Activated CD8-positive, alpha-beta T cell treated with anti-CD3 and anti-CD28 coated beads for 36 hours (primary cell): ENCODE measurements at regions not wholly inside any gene's neighbourhood (a gene's known extent, or its start where the extent isn't known, plus 50 kb on each side); places are given as distances from the start of the nearest gene placed in this dataset.

ENCODE experiments used
- ATAC-seq: fragments of 200-7000 bp; cut with Tn5 transposase; one replicate; pipeline ENCODE4 v1.10.0; 2021; ENCODE audit warnings: mild to moderate bottlenecking, moderate library complexity
- CTCF ChIA-PET: fragments of 350-600 bp; sonication (Branson Sonifier 250); formaldehyde crosslinking; loops from one replicate; lab custom pipeline; 2021; ENCODE audit warnings: antibody characterized with exemption; lab: Charles Lee
- POLR2A ChIA-PET: fragments of 350-600 bp; sonication (Branson Sonifier 250); formaldehyde crosslinking; loops from one replicate; lab custom pipeline; 2021; ENCODE audit warnings: antibody characterized with exemption; lab: Charles Lee
- DNase-seq: peaks from one replicate; pipeline ENCODE4 v3.0.0-alpha.2; 2020
- H3K27ac Mint-ChIP-seq: one replicate; pipeline ENCODE4 v1.8.0; 2021; ENCODE audit warnings: mild to moderate bottlenecking, mixed read lengths
- H3K27me3 Mint-ChIP-seq: one replicate; pipeline ENCODE4 v1.8.0; 2021; ENCODE audit warnings: mixed read lengths
- H3K36me3 Mint-ChIP-seq: one replicate; pipeline ENCODE4 v1.8.0; 2021; ENCODE audit warnings: low read depth, mixed read lengths
- H3K4me1 Mint-ChIP-seq: one replicate; pipeline ENCODE4 v1.8.0; 2021; ENCODE audit warnings: low read depth, mixed read lengths
- H3K4me3 Mint-ChIP-seq: one replicate; pipeline ENCODE4 v1.8.0; 2021; ENCODE audit warnings: mild to moderate bottlenecking, moderate library complexity, mixed read lengths
- H3K9me3 Mint-ChIP-seq: one replicate; pipeline ENCODE4 v1.8.0; 2021; ENCODE audit warnings: mixed read lengths
- CTCF ChIP-seq: fragments of 200-600 bp; IDR thresholded peaks from one replicate; pipeline ENCODE4 v1.8.0; 2022; ENCODE audit warnings: antibody characterized with exemption, mild to moderate bottlenecking
- intact Hi-C: fragments of 100-400 bp; cut with micrococcal nuclease; formaldehyde crosslinking; loops from one replicate; pipeline ENCODE4 v1.10.0; 2022

- no peak overlapping the region for H3K27ac Mint-ChIP-seq
- POLR2A ChIA-PET, result no interaction called here
- H3K4me1 Mint-ChIP-seq, result peaks cover 5% of the 10 kb centered on the region
- no peak for TF ChIP-seq CTCF
- CTCF ChIA-PET, result no interaction called here
- peaks cover 22% of the 10 kb centered on the region for H3K27me3 Mint-ChIP-seq
- H3K9me3 Mint-ChIP-seq, result peaks cover 3% of the 10 kb centered on the region
- H3K36me3 Mint-ChIP-seq, result no peaks in the 10 kb centered on the region
- intact Hi-C loops, result no loop called here
- ATAC-seq (no peak), DNase-seq (no peak)
- H3K4me3 Mint-ChIP-seq, result no peak overlapping the region
These were observed 75.2 kb upstream of the NGF start for GRCh38 chr1:115413208-115413607.

GRCh38 chr1:115412733-115413132 is 74.7 kb upstream of the NGF start:
- ChIA-PET CTCF (no interaction called here), POLR2A (no interaction called here)
- ATAC-seq (no peak), DNase-seq (no peak)
- Mint-ChIP-seq H3K27me3 (peaks cover 24% of the 10 kb centered on the region), H3K36me3 (no peaks in the 10 kb centered on the region), H3K9me3 (peaks cover 3% of the 10 kb centered on the region), H3K4me1 (peaks cover 5% of the 10 kb centered on the region), H3K27ac (no peak overlapping the region), H3K4me3 (no peak overlapping the region)
- intact Hi-C loops, result no loop called here
- no peak for TF ChIP-seq CTCF

GRCh38 chr1:115412286-115412685 is 74.2 kb upstream of the NGF start:
- ATAC-seq (no peak), DNase-seq (no peak)
- H3K27me3 Mint-ChIP-seq, result peaks cover 24% of the 10 kb centered on the region
- TF ChIP-seq CTCF, result no peak
- intact Hi-C loops, result no loop called here
- H3K9me3 Mint-ChIP-seq, result peaks cover 3% of the 10 kb centered on the region
- H3K4me1 Mint-ChIP-seq, result peaks cover 5% of the 10 kb centered on the region
- POLR2A ChIA-PET, result no interaction called here
- H3K27ac Mint-ChIP-seq, result no peak overlapping the region
- no peak overlapping the region for H3K4me3 Mint-ChIP-seq
- no peaks in the 10 kb centered on the region for H3K36me3 Mint-ChIP-seq
- CTCF ChIA-PET, result no interaction called here

- DNase-seq (peak; percentile 1), ATAC-seq (no peak)
- no peak for TF ChIP-seq CTCF
- no peak overlapping the region for H3K27ac Mint-ChIP-seq
- POLR2A ChIA-PET, result interaction anchor here (0.6 kb wide), 1 partner anchor 13 kb away, joined by 3 read pairs; no protein-coding TSS in a partner anchor
- peaks cover 20% of the 10 kb centered on the region for H3K27me3 Mint-ChIP-seq
- CTCF ChIA-PET, result no interaction called here
- peaks cover 1% of the 10 kb centered on the region for H3K9me3 Mint-ChIP-seq
- no peaks in the 10 kb centered on the region for H3K36me3 Mint-ChIP-seq
- intact Hi-C loops, result no loop called here
- peaks cover 5% of the 10 kb centered on the region for H3K4me1 Mint-ChIP-seq
- H3K4me3 Mint-ChIP-seq, result no peak overlapping the region
These were observed 73.5 kb upstream of the NGF start for GRCh38 chr1:115411371-115412063.

- ATAC-seq (no peak), DNase-seq (no peak)
- peaks cover 1% of the 10 kb centered on the region for H3K9me3 Mint-ChIP-seq
- H3K4me3 Mint-ChIP-seq, result no peak overlapping the region
- intact Hi-C loops, result no loop called here
- TF ChIP-seq CTCF, result no peak
- CTCF ChIA-PET, result no interaction called here
- H3K36me3 Mint-ChIP-seq, result no peaks in the 10 kb centered on the region
- peaks cover 5% of the 10 kb centered on the region for H3K4me1 Mint-ChIP-seq
- peaks cover 25% of the 10 kb centered on the region for H3K27me3 Mint-ChIP-seq
- H3K27ac Mint-ChIP-seq, result no peak overlapping the region
- POLR2A ChIA-PET, result no interaction called here
These were observed 71.3 kb upstream of the NGF start for GRCh38 chr1:115409094-115410015.
